ENCODE measurements at regions not wholly inside any gene's neighbourhood (a gene's known extent, or its start where the extent isn't known, plus 50 kb on each side); places are given as distances from the start of the nearest gene placed in this dataset.

GRCh38 chr1:187641463-187641862 is 812.7 kb downstream of the PLA2G4A start:
- H3K27me3 ChIP-seq (ENCODE audit: insufficient read depth, low read depth, low read length) = no peaks in the 10 kb centered on the region
- H3K9me2 ChIP-seq (ENCODE audit: insufficient read depth, low read length) = no peaks in the 10 kb centered on the region
- no peaks in the 10 kb centered on the region for H3K9me3 ChIP-seq (ENCODE audit: low read length)
- no peak overlapping the region for H2AFZ ChIP-seq (ENCODE audit: low read depth, low read length)
- no peak overlapping the region for H3K4me2 ChIP-seq (ENCODE audit: low read length)
- no peaks in the 10 kb centered on the region for H3F3A ChIP-seq (ENCODE audit: insufficient read depth, low read length, poor library complexity, severe bottlenecking)
- H4K20me1 ChIP-seq (ENCODE audit: insufficient read depth) = no peaks in the 10 kb centered on the region
- H3K79me2 ChIP-seq (replicated peaks; ENCODE audit: insufficient read depth, low read length) = no peaks in the 10 kb centered on the region
- no peak overlapping the region for H3K9ac ChIP-seq (ENCODE audit: low read length)
- H3K27ac ChIP-seq (ENCODE audit: low read length) = no peak overlapping the region
- no peak overlapping the region for H3K4me3 ChIP-seq (ENCODE audit: low read length)
- TF ChIP-seq POLR2AphosphoS5 (IDR thresholded peaks at IDR 0.05) (no peak), MXI1 (conservative IDR thresholded peaks at IDR 0.05; ENCODE audit: poor library complexity, severe bottlenecking) (no peak), EZH2 (IDR thresholded peaks at IDR 0.05; ENCODE audit: borderline replicate concordance, insufficient read depth, low read length, poor library complexity, severe bottlenecking) (no peak), TAF1 (IDR thresholded peaks at IDR 0.05; ENCODE audit: low read depth) (no peak), CTCF (IDR thresholded peaks at IDR 0.05; ENCODE audit: poor library complexity, severe bottlenecking) (no peak), RAD21 (conservative IDR thresholded peaks at IDR 0.05) (no peak)
- no peaks in the 10 kb centered on the region for H3K36me3 ChIP-seq (ENCODE audit: insufficient read depth, low read length)

- no peak overlapping the region for H3K27ac ChIP-seq (ENCODE audit: low read length)
- H3F3A ChIP-seq (ENCODE audit: insufficient read depth, low read length, poor library complexity, severe bottlenecking) = no peaks in the 10 kb centered on the region
- no peak overlapping the region for H3K9ac ChIP-seq (ENCODE audit: low read length)
- no peaks in the 10 kb centered on the region for H3K79me2 ChIP-seq (replicated peaks; ENCODE audit: insufficient read depth, low read length)
- no peaks in the 10 kb centered on the region for H4K20me1 ChIP-seq (ENCODE audit: insufficient read depth)
- H3K36me3 ChIP-seq (ENCODE audit: insufficient read depth, low read length) = no peaks in the 10 kb centered on the region
- no peaks in the 10 kb centered on the region for H3K27me3 ChIP-seq (ENCODE audit: insufficient read depth, low read depth, low read length)
- no peak overlapping the region for H3K4me3 ChIP-seq (ENCODE audit: low read length)
- H2AFZ ChIP-seq (ENCODE audit: low read depth, low read length) = no peak overlapping the region
- no peak overlapping the region for H3K4me2 ChIP-seq (ENCODE audit: low read length)
- no peaks in the 10 kb centered on the region for H3K9me2 ChIP-seq (ENCODE audit: insufficient read depth, low read length)
- TF ChIP-seq REST (IDR thresholded peaks at IDR 0.05; ENCODE audit: borderline replicate concordance) (no peak), CTCF (IDR thresholded peaks at IDR 0.05; ENCODE audit: poor library complexity, severe bottlenecking) (no peak), EP300 (conservative IDR thresholded peaks at IDR 0.05; ENCODE audit: poor library complexity, severe bottlenecking) (no peak), TAF1 (IDR thresholded peaks at IDR 0.05; ENCODE audit: low read depth) (no peak), SMC3 (conservative IDR thresholded peaks at IDR 0.05; ENCODE audit: poor library complexity) (no peak), EZH2 (IDR thresholded peaks at IDR 0.05; ENCODE audit: borderline replicate concordance, insufficient read depth, low read length, poor library complexity, severe bottlenecking) (no peak), POLR2AphosphoS5 (IDR thresholded peaks at IDR 0.05) (no peak), MXI1 (conservative IDR thresholded peaks at IDR 0.05; ENCODE audit: poor library complexity, severe bottlenecking) (no peak), RAD21 (conservative IDR thresholded peaks at IDR 0.05) (no peak)
- H3K9me3 ChIP-seq (ENCODE audit: low read length) = no peaks in the 10 kb centered on the region
Measured at GRCh38 chr1:187641907-187642306, 813.2 kb downstream of the PLA2G4A start.
